ENCODE measurements at regions not wholly inside any gene's neighbourhood (a gene's known extent, or its start where the extent isn't known, plus 50 kb on each side); places are given as distances from the start of the nearest gene placed in this dataset.

- Histone ChIP-seq H3K4me1 (no peaks in the 10 kb centered on the region), H3K4me3 (no peak overlapping the region), H3K9me3 (no peaks in the 10 kb centered on the region), H3K36me3 (no peaks in the 10 kb centered on the region), H3K27me3 (no peaks in the 10 kb centered on the region), H3K27ac (no peak overlapping the region)
- TF ChIP-seq POLR2A (IDR thresholded peaks at IDR 0.05) (no peak), CTCF (IDR thresholded peaks at IDR 0.05) (no peak)
- intact Hi-C loops (cut with DNase I): no loop called here
- no peak for DNase-seq
- WGBS, 2 donors: 82 to 92% methylated on average over 4 of the region's 4 CpGs
These were observed 574.7 kb upstream of the SEMA6A start for GRCh38 chr5:117149312-117149711.

- Histone ChIP-seq H3K27me3 (no peaks in the 10 kb centered on the region), H3K4me1 (no peaks in the 10 kb centered on the region), H3K36me3 (no peaks in the 10 kb centered on the region), H3K27ac (no peak overlapping the region), H3K9me3 (no peaks in the 10 kb centered on the region), H3K4me3 (no peak overlapping the region)
- no peak for DNase-seq
- intact Hi-C loops (cut with DNase I): no loop called here
- TF ChIP-seq POLR2A (IDR thresholded peaks at IDR 0.05) (no peak), CTCF (IDR thresholded peaks at IDR 0.05) (no peak)
These were observed 569.5 kb upstream of the SEMA6A start for GRCh38 chr5:117144086-117144485.

GRCh38 chr5:117143406-117143805 lies 568.8 kb upstream of the SEMA6A start:
- Histone ChIP-seq H3K4me3 (no peak overlapping the region), H3K9me3 (no peaks in the 10 kb centered on the region), H3K36me3 (no peaks in the 10 kb centered on the region), H3K4me1 (no peaks in the 10 kb centered on the region), H3K27ac (no peak overlapping the region), H3K27me3 (no peaks in the 10 kb centered on the region)
- intact Hi-C loops (cut with DNase I): no loop called here
- no peak for DNase-seq
- no peak for TF ChIP-seq CTCF (IDR thresholded peaks at IDR 0.05)
- TF ChIP-seq POLR2A (IDR thresholded peaks at IDR 0.05): no peak

GRCh38 chr5:117138523-117138922 lies 563.9 kb upstream of the SEMA6A start:
- intact Hi-C loops (cut with DNase I): no loop called here
- DNase-seq: no peak
- H3K27me3 ChIP-seq: no peaks in the 10 kb centered on the region
- H3K9me3 ChIP-seq: no peaks in the 10 kb centered on the region
- H3K27ac ChIP-seq: no peak overlapping the region
- no peaks in the 10 kb centered on the region for H3K36me3 ChIP-seq
- TF ChIP-seq CTCF (IDR thresholded peaks at IDR 0.05) (no peak), POLR2A (IDR thresholded peaks at IDR 0.05) (no peak)
- WGBS, 2 donors: 76 to 84% methylated on average over 3 of the region's 3 CpGs
- H3K4me3 ChIP-seq: no peak overlapping the region
- H3K4me1 ChIP-seq: peaks cover 0 to 2% (median 0%) of the 10 kb centered on the region in 3 donors

- intact Hi-C loops (cut with DNase I): no loop called here
- DNase-seq: no peak
- H3K9me3 ChIP-seq: no peaks in the 10 kb centered on the region
- no peak overlapping the region for H3K4me3 ChIP-seq
- no peaks in the 10 kb centered on the region for H3K36me3 ChIP-seq
- TF ChIP-seq POLR2A (IDR thresholded peaks at IDR 0.05): no peak
- TF ChIP-seq CTCF (IDR thresholded peaks at IDR 0.05): no peak
- H3K4me1 ChIP-seq: peaks cover 0 to 27% (median 5%) of the 10 kb centered on the region in 3 donors
- H3K27me3 ChIP-seq: no peaks in the 10 kb centered on the region
- H3K27ac ChIP-seq: no peak overlapping the region
- WGBS, 2 donors: 58 to 69% methylated on average over 2 of the region's 2 CpGs
These were observed 561.2 kb upstream of the SEMA6A start for GRCh38 chr5:117135851-117136250.
